ENCODE measurements at regions not wholly inside any gene's neighbourhood (a gene's known extent, or its start where the extent isn't known, plus 50 kb on each side); places are given as distances from the start of the nearest gene placed in this dataset.

GRCh38 chr3:157981819-157982218, 124.4 kb downstream of the SHOX2 start:
- H3K4me3 ChIP-seq (replicated peaks; ENCODE audit: low read depth, low read length) = no peak overlapping the region
- DNase-seq (ENCODE audit: extremely low read depth, low read depth) = peak; percentile 21
- no peak for TF ChIP-seq CTCF (IDR thresholded peaks at IDR 0.05; ENCODE audit: low read depth, low read length, missing control alignments)

GRCh38 chr3:157979022-157979421, 127.2 kb downstream of the SHOX2 start:
- no peak for TF ChIP-seq CTCF (IDR thresholded peaks at IDR 0.05; ENCODE audit: low read depth, low read length, missing control alignments)
- DNase-seq (ENCODE audit: extremely low read depth, low read depth) = no peak
- H3K4me3 ChIP-seq (replicated peaks; ENCODE audit: low read depth, low read length) = no peak overlapping the region

GRCh38 chr3:157961665-157962064, 144.6 kb downstream of the SHOX2 start:
- H3K4me3 ChIP-seq (replicated peaks; ENCODE audit: low read depth, low read length) = no peak overlapping the region
- no peak for DNase-seq (ENCODE audit: extremely low read depth, low read depth)

GRCh38 chr3:157958457-157958856, 147.8 kb downstream of the SHOX2 start:
- no peak for DNase-seq (ENCODE audit: extremely low read depth, low read depth)
- no peak for TF ChIP-seq CTCF (IDR thresholded peaks at IDR 0.05; ENCODE audit: low read depth, low read length, missing control alignments)
- no peak overlapping the region for H3K4me3 ChIP-seq (replicated peaks; ENCODE audit: low read depth, low read length)

More at GRCh38 chr3:157961665-157962064, 144.6 kb downstream of the SHOX2 start:
- no peak for TF ChIP-seq CTCF (IDR thresholded peaks at IDR 0.05; ENCODE audit: low read depth, low read length, missing control alignments)

GRCh38 chr3:157956850-157957249, 149.4 kb downstream of the SHOX2 start:
- no peak for DNase-seq (ENCODE audit: extremely low read depth, low read depth)
- no peak for TF ChIP-seq CTCF (IDR thresholded peaks at IDR 0.05; ENCODE audit: low read depth, low read length, missing control alignments)
- H3K4me3 ChIP-seq (replicated peaks; ENCODE audit: low read depth, low read length) = no peak overlapping the region

GRCh38 chr3:157956176-157956575, 150.0 kb downstream of the SHOX2 start:
- TF ChIP-seq CTCF (IDR thresholded peaks at IDR 0.05; ENCODE audit: low read depth, low read length, missing control alignments) = no peak
- H3K4me3 ChIP-seq (replicated peaks; ENCODE audit: low read depth, low read length) = no peak overlapping the region
- DNase-seq (ENCODE audit: extremely low read depth, low read depth) = no peak

- H3K4me3 ChIP-seq (replicated peaks; ENCODE audit: low read depth, low read length) = no peak overlapping the region
- DNase-seq (ENCODE audit: extremely low read depth, low read depth) = no peak
- no peak for TF ChIP-seq CTCF (IDR thresholded peaks at IDR 0.05; ENCODE audit: low read depth, low read length, missing control alignments)
Observed at GRCh38 chr3:157953565-157953964, 152.7 kb downstream of the SHOX2 start.
